Mesodermal cell (in vitro differentiated cells): ENCODE measurements at regions not wholly inside any gene's neighbourhood (a gene's known extent, or its start where the extent isn't known, plus 50 kb on each side); places are given as distances from the start of the nearest gene placed in this dataset.

ENCODE experiments used
- H3K27ac ChIP-seq: 2 replicates; pipeline ENCODE4 v1.7.0; 2013; ENCODE audit warnings: mild to moderate bottlenecking, low read depth, low read length, moderate library complexity; ENCODE audit not compliant: severe bottlenecking
- H3K36me3 ChIP-seq: 2 replicates; pipeline ENCODE4 v1.7.1; 2013; ENCODE audit warnings: mild to moderate bottlenecking, low read length, moderate library complexity; ENCODE audit not compliant: control insufficient read depth, insufficient read depth
- H3K4me1 ChIP-seq: one replicate; pipeline ENCODE4 v1.7.1; 2013; ENCODE audit warnings: mild to moderate bottlenecking, low read length; ENCODE audit not compliant: insufficient read depth, control insufficient read depth, poor library complexity, severe bottlenecking
- H3K4me3 ChIP-seq: 2 replicates; pipeline ENCODE4 v1.7.0; 2013; ENCODE audit warnings: low read length, control low read depth, mild to moderate bottlenecking; ENCODE audit not compliant: insufficient read depth, poor library complexity, severe bottlenecking; ENCODE audit errors: extremely low read depth
- H3K9me3 ChIP-seq: 2 replicates; pipeline ENCODE4 v1.7.1; 2013; ENCODE audit warnings: mild to moderate bottlenecking, low read length, moderate library complexity; ENCODE audit not compliant: control insufficient read depth
- WGBS, 2 experiments: methylation state at CpG; one replicate each; pipeline ENCODE4 v1.1.5; 2013; ENCODE audit warnings: missing lambda C conversion rate in 2 of 2; ENCODE audit not compliant: insufficient coverage in 2 of 2; 5-methylcytosine and 5-hydroxymethylcytosine counted together

DNA sequence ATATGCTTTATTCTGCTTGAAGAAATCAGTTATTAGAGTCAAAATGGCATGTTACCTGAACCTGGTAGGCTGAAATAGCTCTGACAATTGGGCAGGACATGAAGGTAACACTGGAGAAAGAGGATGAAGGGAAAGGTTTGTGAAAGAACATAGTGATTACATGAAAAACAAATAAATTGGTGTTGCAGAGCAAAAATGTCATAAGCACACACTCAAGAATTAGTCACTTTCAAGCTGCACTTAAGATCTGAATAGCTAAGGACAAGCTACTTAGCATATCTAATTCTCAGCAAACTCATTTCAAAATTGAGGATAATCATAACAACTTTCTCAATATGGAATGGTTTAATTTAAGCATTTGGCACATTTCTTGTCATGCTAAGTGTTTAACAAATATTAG is 1398.0 kb upstream of the FLRT2 start:
- no peaks in the 10 kb centered on the region for H3K9me3 ChIP-seq
- no peak overlapping the region for H3K27ac ChIP-seq
- no peaks in the 10 kb centered on the region for H3K36me3 ChIP-seq
- H3K4me1 ChIP-seq = peaks cover 5% of the 10 kb centered on the region
- no peak overlapping the region for H3K4me3 ChIP-seq

DNA sequence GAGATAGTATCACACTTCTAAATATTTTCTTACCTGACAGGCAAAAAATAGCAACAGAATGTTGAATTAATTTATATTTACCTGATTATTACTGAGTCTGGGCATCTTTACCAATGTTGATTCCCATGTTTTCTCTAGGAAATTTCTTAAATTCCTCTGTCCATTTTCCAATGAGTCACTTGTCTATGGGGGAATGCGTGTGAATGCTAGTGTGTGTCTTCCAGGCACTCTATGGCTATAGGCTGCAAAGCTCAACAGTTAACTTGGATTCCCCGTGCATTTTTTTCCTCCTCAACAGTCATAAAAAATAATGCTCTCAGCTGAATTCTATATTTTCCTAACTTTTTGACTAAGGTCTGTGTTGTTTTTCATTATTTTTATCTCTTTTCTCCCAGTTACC is 1385.8 kb upstream of the FLRT2 start:
- H3K27ac ChIP-seq = peak overlapping the region; percentile 62
- H3K4me1 ChIP-seq = peaks cover 3% of the 10 kb centered on the region
- no peaks in the 10 kb centered on the region for H3K9me3 ChIP-seq
- H3K4me3 ChIP-seq = no peak overlapping the region
- no peaks in the 10 kb centered on the region for H3K36me3 ChIP-seq
- WGBS, 2 experiments = no CpG with 5 or more reads among the region's 2 CpGs

GRCh38 chr14:84152452-84152851 is 1377.5 kb upstream of the FLRT2 start:
- Histone ChIP-seq H3K27ac (no peak overlapping the region), H3K4me3 (no peak overlapping the region), H3K36me3 (no peaks in the 10 kb centered on the region), H3K9me3 (no peaks in the 10 kb centered on the region), H3K4me1 (no peaks in the 10 kb centered on the region)
- 94 to 97% methylated on average over 9 to 10 of the region's 14 CpGs for WGBS, 2 experiments

DNA sequence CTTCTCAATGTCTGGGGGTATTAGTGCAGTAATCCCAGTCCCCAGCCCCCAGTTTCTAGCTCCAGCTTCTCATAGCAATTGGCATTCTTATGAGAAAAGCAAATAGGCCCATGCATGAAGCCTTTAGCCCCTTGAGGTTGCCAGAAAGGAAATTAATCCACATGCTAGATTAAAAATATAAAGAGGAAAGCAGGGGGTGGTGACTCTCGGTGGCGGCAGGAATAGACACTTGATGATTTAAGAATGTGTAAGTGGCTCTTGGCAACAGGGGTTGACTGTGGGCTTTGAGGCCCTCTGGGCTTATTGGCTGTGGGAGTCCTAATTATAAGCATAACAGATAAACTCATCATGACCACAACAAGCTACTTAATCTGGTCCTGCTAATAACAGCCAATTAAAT is 1367.3 kb upstream of the FLRT2 start:
- no peak overlapping the region for H3K4me3 ChIP-seq
- WGBS, 2 experiments = no CpG with 5 or more reads among the region's 2 CpGs

DNA sequence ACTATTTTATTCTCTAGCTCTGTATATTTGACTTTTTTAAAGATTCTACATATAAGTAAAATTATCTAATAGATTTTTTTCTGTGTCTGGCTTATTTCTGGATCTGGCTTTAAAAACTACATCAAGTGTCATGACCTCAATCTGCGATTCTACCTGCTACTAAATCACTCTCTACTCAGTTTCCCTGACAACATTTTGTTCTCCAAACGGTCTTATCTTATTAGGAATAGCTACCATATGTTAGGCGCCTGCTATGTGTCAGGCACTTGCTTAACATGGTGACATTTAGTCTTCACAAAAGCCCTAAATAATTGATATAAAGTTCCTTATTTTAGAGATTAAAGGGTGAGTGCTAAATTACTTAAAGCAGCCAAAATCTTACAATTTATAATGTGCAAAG is 1362.9 kb upstream of the FLRT2 start:
- no peak overlapping the region for H3K4me3 ChIP-seq
- peaks cover 3% of the 10 kb centered on the region for H3K4me1 ChIP-seq
- H3K9me3 ChIP-seq = no peaks in the 10 kb centered on the region
- no peaks in the 10 kb centered on the region for H3K36me3 ChIP-seq
- WGBS, 2 experiments = 92% methylated on average over 2 of the region's 3 CpGs; no CpG with 5 or more reads in 1 of the 2 experiments
- H3K27ac ChIP-seq = no peak overlapping the region

More for the DNA sequence above, 1367.3 kb upstream of the FLRT2 start:
- H3K4me1 ChIP-seq = peaks cover 3% of the 10 kb centered on the region
- no peaks in the 10 kb centered on the region for H3K36me3 ChIP-seq
- no peaks in the 10 kb centered on the region for H3K9me3 ChIP-seq
- no peak overlapping the region for H3K27ac ChIP-seq

- Histone ChIP-seq H3K4me3 (no peak overlapping the region), H3K36me3 (no peaks in the 10 kb centered on the region), H3K4me1 (no peaks in the 10 kb centered on the region), H3K9me3 (no peaks in the 10 kb centered on the region), H3K27ac (no peak overlapping the region)
- WGBS, 2 experiments = no CpG with 5 or more reads among the region's 2 CpGs
Measured at GRCh38 chr14:84180336-84180735, 1349.6 kb upstream of the FLRT2 start.

- Histone ChIP-seq H3K36me3 (no peaks in the 10 kb centered on the region), H3K4me1 (no peaks in the 10 kb centered on the region), H3K9me3 (no peaks in the 10 kb centered on the region), H3K4me3 (no peak overlapping the region), H3K27ac (no peak overlapping the region)
- WGBS, 2 experiments = 100% methylated on average over 1 of the region's 2 CpGs; no CpG with 5 or more reads in 1 of the 2 experiments
Measured at GRCh38 chr14:84181072-84181471, 1348.9 kb upstream of the FLRT2 start.

DNA sequence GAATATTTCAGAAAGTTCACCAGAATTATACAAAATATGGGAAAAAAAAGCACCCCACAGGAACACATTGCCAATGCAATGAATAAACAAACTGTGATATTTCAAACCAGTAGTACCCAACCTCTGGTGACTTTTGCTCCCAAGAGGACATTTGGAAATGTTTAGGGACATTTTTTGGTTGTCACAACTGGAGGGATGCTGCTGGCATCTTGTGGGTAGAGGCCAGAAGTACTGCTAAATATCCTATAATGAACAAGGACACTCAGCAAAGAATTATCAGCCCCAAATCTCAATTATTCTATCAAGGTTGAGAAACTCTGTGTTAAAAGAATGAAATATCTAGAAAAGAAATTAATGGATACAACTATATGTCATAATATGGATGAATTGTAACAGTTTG is 1334.4 kb upstream of the FLRT2 start:
- Histone ChIP-seq H3K36me3 (no peaks in the 10 kb centered on the region), H3K9me3 (peaks cover 18% of the 10 kb centered on the region), H3K4me3 (no peak overlapping the region), H3K4me1 (no peaks in the 10 kb centered on the region), H3K27ac (no peak overlapping the region)

DNA sequence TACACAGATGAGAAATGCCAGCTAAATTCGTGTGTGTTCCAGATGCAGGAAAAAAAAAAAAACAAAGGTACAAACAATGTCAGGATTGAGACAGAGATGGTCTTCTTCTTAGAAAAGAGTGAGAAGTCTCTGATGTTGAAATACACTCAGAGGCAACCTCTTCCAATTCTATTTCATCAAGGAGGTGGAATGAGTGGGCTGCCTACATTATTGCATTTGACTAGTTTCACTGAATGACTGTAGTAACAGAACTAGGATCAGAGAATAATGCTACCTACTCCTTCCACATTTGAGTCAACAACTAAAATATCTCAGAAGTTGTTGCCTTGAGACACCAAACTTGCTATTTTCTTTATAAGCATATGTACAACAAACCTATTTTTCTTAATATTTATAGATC is 1332.2 kb upstream of the FLRT2 start:
- WGBS, 2 experiments = 67% methylated on average over 1 of the region's 1 CpG; no CpG with 5 or more reads in 1 of the 2 experiments
- peaks cover 18% of the 10 kb centered on the region for H3K9me3 ChIP-seq
- H3K27ac ChIP-seq = no peak overlapping the region
- H3K36me3 ChIP-seq = no peaks in the 10 kb centered on the region
- no peaks in the 10 kb centered on the region for H3K4me1 ChIP-seq
- H3K4me3 ChIP-seq = no peak overlapping the region

GRCh38 chr14:84202486-84202885 is 1327.5 kb upstream of the FLRT2 start:
- Histone ChIP-seq H3K4me3 (no peak overlapping the region), H3K36me3 (no peaks in the 10 kb centered on the region), H3K27ac (no peak overlapping the region), H3K4me1 (no peaks in the 10 kb centered on the region), H3K9me3 (no peaks in the 10 kb centered on the region)
- no CpG with 5 or more reads among the region's 2 CpGs for WGBS, 2 experiments

- H3K4me3 ChIP-seq = no peak overlapping the region
- no peaks in the 10 kb centered on the region for H3K9me3 ChIP-seq
- H3K36me3 ChIP-seq = no peaks in the 10 kb centered on the region
- no peak overlapping the region for H3K27ac ChIP-seq
- no peaks in the 10 kb centered on the region for H3K4me1 ChIP-seq
Measured at GRCh38 chr14:84203896-84204295, 1326.0 kb upstream of the FLRT2 start.

DNA sequence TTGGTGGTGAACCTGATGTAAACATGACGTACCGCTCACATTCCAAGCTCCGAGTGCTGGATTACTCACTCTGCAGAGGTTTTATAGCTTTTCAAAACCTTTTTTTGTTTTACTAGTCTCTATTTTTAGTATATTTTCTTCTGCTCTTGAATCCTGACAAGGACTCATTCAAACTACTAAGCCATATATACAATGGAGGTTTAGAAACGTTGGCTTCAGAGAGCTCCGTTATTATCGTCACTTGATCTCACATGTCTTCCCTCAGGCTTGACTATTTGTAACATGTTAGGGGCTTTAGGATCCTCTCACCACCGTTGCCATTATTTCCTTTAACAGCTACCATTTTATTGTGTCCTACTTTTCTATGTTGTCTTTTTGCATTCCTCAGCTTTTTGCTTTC is 1321.5 kb upstream of the FLRT2 start:
- H3K27ac ChIP-seq = no peak overlapping the region
- 80% methylated on average over 1 of the region's 7 CpGs; no CpG with 5 or more reads in 1 of the 2 experiments for WGBS, 2 experiments
- no peak overlapping the region for H3K4me3 ChIP-seq
- H3K36me3 ChIP-seq = no peaks in the 10 kb centered on the region
- H3K9me3 ChIP-seq = no peaks in the 10 kb centered on the region
- no peaks in the 10 kb centered on the region for H3K4me1 ChIP-seq
